ENCODE measurements at regions not wholly inside any gene's neighbourhood (a gene's known extent, or its start where the extent isn't known, plus 50 kb on each side); places are given as distances from the start of the nearest gene placed in this dataset.
"Not testable (repeated sequence)": the region's sequence is repeated elsewhere in the genome, so short reads cannot be mapped to it uniquely, and the experiment has no call there.

GRCh38 chr4:127463883-127464282, 168.9 kb upstream of the INTU start:
- DNase-seq: no peak

GRCh38 chr4:127469542-127469941, 163.2 kb upstream of the INTU start:
- DNase-seq: no peak

- no peak for DNase-seq
Measured at GRCh38 chr4:127469959-127470809, 162.6 kb upstream of the INTU start.

- DNase-seq: not testable (repeated sequence)
Measured at GRCh38 chr4:127478271-127478670, 154.5 kb upstream of the INTU start.

GRCh38 chr4:127479031-127479622, 153.6 kb upstream of the INTU start:
- DNase-seq: no peak

- DNase-seq: no peak
Measured at GRCh38 chr4:127482049-127482448, 150.7 kb upstream of the INTU start.

GRCh38 chr4:127484117-127484516, 148.6 kb upstream of the INTU start:
- DNase-seq: no peak

GRCh38 chr4:127486248-127486647, 146.5 kb upstream of the INTU start:
- no peak for DNase-seq

GRCh38 chr4:127491571-127491970, 141.2 kb upstream of the INTU start:
- DNase-seq: no peak

- not testable (repeated sequence) for DNase-seq
Measured at GRCh38 chr4:127496875-127497274, 135.9 kb upstream of the INTU start.

- no peak for DNase-seq
Measured at GRCh38 chr4:127498366-127498765, 134.4 kb upstream of the INTU start.

GRCh38 chr4:127500242-127500641, 132.5 kb upstream of the INTU start:
- DNase-seq: no peak

GRCh38 chr4:127501103-127501502, 131.7 kb upstream of the INTU start:
- no peak for DNase-seq

- no peak for DNase-seq
Measured at GRCh38 chr4:127503111-127503510, 129.6 kb upstream of the INTU start.

GRCh38 chr4:127505203-127505602, 127.6 kb upstream of the INTU start:
- no peak for DNase-seq

GRCh38 chr4:127506283-127506682, 126.5 kb upstream of the INTU start:
- DNase-seq: no peak

- no peak for DNase-seq
Measured at GRCh38 chr4:127509155-127509554, 123.6 kb upstream of the INTU start.

- DNase-seq: not testable (repeated sequence)
Measured at GRCh38 chr4:127512672-127513071, 120.1 kb upstream of the INTU start.

GRCh38 chr4:127515259-127515658, 117.5 kb upstream of the INTU start:
- DNase-seq: not testable (repeated sequence)

GRCh38 chr4:127518046-127518445, 114.7 kb upstream of the INTU start:
- DNase-seq: no peak

GRCh38 chr4:127521463-127521862, 111.3 kb upstream of the INTU start:
- DNase-seq: no peak

- DNase-seq: no peak
Measured at GRCh38 chr4:127523369-127523768, 109.4 kb upstream of the INTU start.

GRCh38 chr4:127525608-127526007, 107.1 kb upstream of the INTU start:
- DNase-seq: no peak

- no peak for DNase-seq
Measured at GRCh38 chr4:127528302-127528701, 104.5 kb upstream of the INTU start.

GRCh38 chr4:127529879-127530278, 102.9 kb upstream of the INTU start:
- DNase-seq: not testable (repeated sequence)
